OCI-LY7 (cell line): ENCODE measurements at regions not wholly inside any gene's neighbourhood (a gene's known extent, or its start where the extent isn't known, plus 50 kb on each side); places are given as distances from the start of the nearest gene placed in this dataset.

Experiments
- BruUV-seq: library from RNA; stranded (reverse); fragments of 400-500 nt; replicated peaks from 2 replicates; lab custom pipeline; 2021; lab: Mats Ljungman, UMichigan
- CTCF ChIA-PET: fragments of 300-600 bp; sonication (Branson Sonifier 250); formaldehyde crosslinking; loops from one replicate; lab custom pipeline; 2022; ENCODE audit warnings: antibody characterized with exemption; ENCODE audit not compliant: unreplicated experiment; lab: Charles Lee
- POLR2A ChIA-PET: fragments of 300-600 bp; sonication (Branson Sonifier 250); formaldehyde crosslinking; loops from one replicate; lab custom pipeline; 2022; ENCODE audit warnings: antibody characterized with exemption; lab: Charles Lee
- DNase-seq: peaks from one replicate; pipeline ENCODE4 v3.0.0-alpha.2; 2015; ENCODE audit warnings: low spot score
- H2AFZ ChIP-seq: fragments of 200-600 bp; sonication (generic), shearing (Covaris generic); 2 replicates; pipeline ENCODE4 v1.6.1; 2014; ENCODE audit warnings: mild to moderate bottlenecking, antibody characterized with exemption, low read length, moderate library complexity
- H3K27ac ChIP-seq: fragments of 200-600 bp; sonication (generic); 2 replicates; pipeline ENCODE4 v1.5.1; 2014; ENCODE audit warnings: mixed run types, low read depth, mild to moderate bottlenecking, moderate library complexity, low read length, inconsistent platforms; ENCODE audit not compliant: poor library complexity, severe bottlenecking
- H3K36me3 ChIP-seq: fragments of 200-600 bp; sonication (generic); 2 replicates; pipeline ENCODE4 v1.6.1; 2014; ENCODE audit warnings: mild to moderate bottlenecking, antibody characterized with exemption, low read length, moderate library complexity, mixed read lengths; ENCODE audit not compliant: insufficient read depth
- H3K4me1 ChIP-seq: fragments of 200-600 bp; sonication (generic); 2 replicates; pipeline ENCODE4 v1.5.1; 2014; ENCODE audit warnings: mild to moderate bottlenecking, low read length; ENCODE audit not compliant: insufficient read depth, poor library complexity, severe bottlenecking
- H3K4me2 ChIP-seq: fragments of 200-600 bp; sonication (generic); 2 replicates; pipeline ENCODE4 v1.6.1; 2014; ENCODE audit warnings: mild to moderate bottlenecking, low read length
- H3K4me3 ChIP-seq: fragments of 200-600 bp; sonication (generic); 2 replicates; pipeline ENCODE4 v1.5.1; 2014; ENCODE audit warnings: mild to moderate bottlenecking, low read depth, low read length; ENCODE audit not compliant: poor library complexity, severe bottlenecking
- H3K79me2 ChIP-seq: fragments of 200-600 bp; sonication (generic); 2 replicates; pipeline ENCODE4 v1.6.1; 2016; ENCODE audit warnings: low read depth, mild to moderate bottlenecking, low read length, moderate library complexity, mixed read lengths; ENCODE audit not compliant: insufficient read depth
- H3K9me2 ChIP-seq: fragments of 200-600 bp; sonication (generic); 2 replicates; pipeline ENCODE4 v1.6.1; 2016; ENCODE audit warnings: mild to moderate bottlenecking, low read length, mixed read lengths; ENCODE audit not compliant: insufficient read depth
- H3K9me3 ChIP-seq: fragments of 200-600 bp; sonication (generic); 2 replicates; pipeline ENCODE4 v1.6.1; 2014; ENCODE audit warnings: mild to moderate bottlenecking, mixed run types, low read length, mixed read lengths
- H4K20me1 ChIP-seq: fragments of 200-600 bp; sonication (generic); 2 replicates; pipeline ENCODE4 v1.6.1; 2014; ENCODE audit warnings: mild to moderate bottlenecking, antibody characterized with exemption, low read length, moderate library complexity, mixed read lengths; ENCODE audit not compliant: insufficient read depth
- CTCF ChIP-seq: fragments of 200-600 bp; sonication (generic); conservative IDR thresholded peaks from 2 replicates; pipeline ENCODE4 v1.5.1; 2014; ENCODE audit warnings: mild to moderate bottlenecking, antibody characterized with exemption, low read length, moderate library complexity, mixed read lengths
- EZH2phosphoT487 ChIP-seq: fragments of 200-600 bp; sonication (generic); IDR thresholded peaks from 2 replicates; pipeline ENCODE4 v1.6.1; 2018; ENCODE audit warnings: low read depth, borderline replicate concordance, mild to moderate bottlenecking, mixed run types, antibody characterized with exemption, low read length, moderate library complexity, mixed read lengths
- intact Hi-C: fragments of 100-400 bp; cut with micrococcal nuclease; formaldehyde crosslinking; loops from one replicate; pipeline ENCODE4 v1.10.0; 2022; ENCODE audit not compliant: unreplicated experiment

GRCh38 chr4:28557755-28558154 is 1697.1 kb downstream of the STIM2 start:
- CTCF ChIA-PET: no interaction called here

GRCh38 chr4:28558895-28559294 is 1698.3 kb downstream of the STIM2 start:
- TF ChIP-seq CTCF: no peak
- TF ChIP-seq EZH2phosphoT487: no peak
- Histone ChIP-seq H3K79me2 (no peaks in the 10 kb centered on the region), H3K4me2 (no peak overlapping the region), H3K4me3 (no peak overlapping the region), H3K4me1 (no peaks in the 10 kb centered on the region), H4K20me1 (no peaks in the 10 kb centered on the region), H2AFZ (no peak overlapping the region), H3K9me2 (no peaks in the 10 kb centered on the region), H3K9me3 (no peaks in the 10 kb centered on the region), H3K36me3 (no peaks in the 10 kb centered on the region), H3K27ac (no peak overlapping the region)
- ChIA-PET CTCF (no interaction called here), POLR2A (no interaction called here)
- intact Hi-C loops: no loop called here
- no TSS peak for BruUV-seq
- DNase-seq: no peak

More at GRCh38 chr4:28557755-28558154, 1697.1 kb downstream of the STIM2 start:
- intact Hi-C loops: no loop called here
- DNase-seq: no peak
- Histone ChIP-seq H3K9me2 (no peaks in the 10 kb centered on the region), H2AFZ (no peak overlapping the region), H3K4me1 (no peaks in the 10 kb centered on the region), H4K20me1 (no peaks in the 10 kb centered on the region), H3K4me3 (no peak overlapping the region), H3K9me3 (no peaks in the 10 kb centered on the region), H3K79me2 (no peaks in the 10 kb centered on the region), H3K27ac (no peak overlapping the region), H3K4me2 (no peak overlapping the region), H3K36me3 (no peaks in the 10 kb centered on the region)
- TF ChIP-seq CTCF (no peak), EZH2phosphoT487 (no peak)
- no TSS peak for BruUV-seq
- POLR2A ChIA-PET: no interaction called here

- H3K27ac ChIP-seq: no peak overlapping the region
- no peak overlapping the region for H2AFZ ChIP-seq
- H3K4me3 ChIP-seq: no peak overlapping the region
- H3K36me3 ChIP-seq: no peaks in the 10 kb centered on the region
- H3K9me2 ChIP-seq: no peaks in the 10 kb centered on the region
- no peaks in the 10 kb centered on the region for H3K9me3 ChIP-seq
- no peak for DNase-seq
- H3K79me2 ChIP-seq: no peaks in the 10 kb centered on the region
- no TSS peak for BruUV-seq
- H4K20me1 ChIP-seq: no peaks in the 10 kb centered on the region
- ChIA-PET CTCF (no interaction called here), POLR2A (no interaction called here)
- intact Hi-C loops: no loop called here
- no peak overlapping the region for H3K4me2 ChIP-seq
- TF ChIP-seq CTCF (no peak), EZH2phosphoT487 (no peak)
- H3K4me1 ChIP-seq: no peaks in the 10 kb centered on the region
These were observed 1702.3 kb downstream of the STIM2 start for GRCh38 chr4:28562913-28563312.
